K562 (cell line): ENCODE measurements at regions not wholly inside any gene's neighbourhood (a gene's known extent, or its start where the extent isn't known, plus 50 kb on each side); places are given as distances from the start of the nearest gene placed in this dataset.

ENCODE experiments used
- HDAC1 ChIP-seq, 2 experiments: fragments of 450-650 bp; IDR thresholded peaks; 2 replicates each; pipeline ENCODE4 v1.6.1; 2016 to 2017; ENCODE audit warnings: inconsistent platforms in 1 of 2, mild to moderate bottlenecking in 1 of 2, moderate library complexity in 1 of 2
- MAFK ChIP-seq: IDR thresholded peaks from 2 replicates; pipeline ENCODE4 v1.6.1; 2011; ENCODE audit warnings: low read length, improper control_type of control experiment
- MXI1 ChIP-seq: IDR thresholded peaks from 2 replicates; pipeline ENCODE4 v1.6.1; 2011; ENCODE audit warnings: low read depth, mild to moderate bottlenecking, improper control_type of control experiment, low read length
- NRF1 ChIP-seq, 2 experiments: fragments of 450-650 bp; IDR thresholded peaks in 1 of 2; conservative IDR thresholded peaks in 1 of 2; 2 replicates each; pipeline ENCODE4 v1.6.1; 2014; ENCODE audit warnings: mild to moderate bottlenecking in 2 of 2
- PHF20 ChIP-seq: fragments of 450-650 bp; IDR thresholded peaks from 2 replicates; pipeline ENCODE4 v1.6.1; 2018; ENCODE audit not compliant: partially characterized antibody
- POLR2AphosphoS5 ChIP-seq: IDR thresholded peaks from 2 replicates; pipeline ENCODE4 v1.6.1; 2011; ENCODE audit warnings: mild to moderate bottlenecking, low read depth, low read length, moderate library complexity; ENCODE audit not compliant: control insufficient read depth, insufficient read depth
- TCF7 ChIP-seq: sonication (generic); IDR thresholded peaks from 2 replicates; pipeline ENCODE4 v1.6.1; 2016; ENCODE audit warnings: antibody characterized with exemption, borderline replicate concordance
- THRAP3 ChIP-seq: fragments of 450-650 bp; IDR thresholded peaks from 2 replicates; pipeline ENCODE4 v1.6.1; 2016; ENCODE audit warnings: mild to moderate bottlenecking, inconsistent platforms, borderline replicate concordance
- TF ChIP-seq, protein P1 (sequence below): fragments of 450-650 bp; formaldehyde crosslinking; IDR thresholded peaks from 2 replicates; pipeline ENCODE4 v1.4.0; 2020; ENCODE audit warnings: mild to moderate bottlenecking, moderate library complexity
- TF ChIP-seq, protein P2 (sequence below): fragments of 450-650 bp; IDR thresholded peaks from 2 replicates; pipeline ENCODE4 v1.6.1; 2018; ENCODE audit not compliant: partially characterized antibody

- TF ChIP-seq NRF1 (conservative IDR thresholded peaks at IDR 0.05 in 1 of 2, IDR thresholded peaks at IDR 0.05 in 1 of 2) (no peak), MAFK (no peak), HDAC1 (IDR thresholded peaks at IDR 0.05) (no peak), PHF20 (no peak), TCF7 (no peak), THRAP3 (no peak), POLR2AphosphoS5 (no peak), MXI1 (no peak)
- TF ChIP-seq, protein P1, sequence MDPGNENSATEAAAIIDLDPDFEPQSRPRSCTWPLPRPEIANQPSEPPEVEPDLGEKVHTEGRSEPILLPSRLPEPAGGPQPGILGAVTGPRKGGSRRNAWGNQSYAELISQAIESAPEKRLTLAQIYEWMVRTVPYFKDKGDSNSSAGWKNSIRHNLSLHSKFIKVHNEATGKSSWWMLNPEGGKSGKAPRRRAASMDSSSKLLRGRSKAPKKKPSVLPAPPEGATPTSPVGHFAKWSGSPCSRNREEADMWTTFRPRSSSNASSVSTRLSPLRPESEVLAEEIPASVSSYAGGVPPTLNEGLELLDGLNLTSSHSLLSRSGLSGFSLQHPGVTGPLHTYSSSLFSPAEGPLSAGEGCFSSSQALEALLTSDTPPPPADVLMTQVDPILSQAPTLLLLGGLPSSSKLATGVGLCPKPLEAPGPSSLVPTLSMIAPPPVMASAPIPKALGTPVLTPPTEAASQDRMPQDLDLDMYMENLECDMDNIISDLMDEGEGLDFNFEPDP (CRISPR knock-in tag): no peak
- TF ChIP-seq, protein P2, sequence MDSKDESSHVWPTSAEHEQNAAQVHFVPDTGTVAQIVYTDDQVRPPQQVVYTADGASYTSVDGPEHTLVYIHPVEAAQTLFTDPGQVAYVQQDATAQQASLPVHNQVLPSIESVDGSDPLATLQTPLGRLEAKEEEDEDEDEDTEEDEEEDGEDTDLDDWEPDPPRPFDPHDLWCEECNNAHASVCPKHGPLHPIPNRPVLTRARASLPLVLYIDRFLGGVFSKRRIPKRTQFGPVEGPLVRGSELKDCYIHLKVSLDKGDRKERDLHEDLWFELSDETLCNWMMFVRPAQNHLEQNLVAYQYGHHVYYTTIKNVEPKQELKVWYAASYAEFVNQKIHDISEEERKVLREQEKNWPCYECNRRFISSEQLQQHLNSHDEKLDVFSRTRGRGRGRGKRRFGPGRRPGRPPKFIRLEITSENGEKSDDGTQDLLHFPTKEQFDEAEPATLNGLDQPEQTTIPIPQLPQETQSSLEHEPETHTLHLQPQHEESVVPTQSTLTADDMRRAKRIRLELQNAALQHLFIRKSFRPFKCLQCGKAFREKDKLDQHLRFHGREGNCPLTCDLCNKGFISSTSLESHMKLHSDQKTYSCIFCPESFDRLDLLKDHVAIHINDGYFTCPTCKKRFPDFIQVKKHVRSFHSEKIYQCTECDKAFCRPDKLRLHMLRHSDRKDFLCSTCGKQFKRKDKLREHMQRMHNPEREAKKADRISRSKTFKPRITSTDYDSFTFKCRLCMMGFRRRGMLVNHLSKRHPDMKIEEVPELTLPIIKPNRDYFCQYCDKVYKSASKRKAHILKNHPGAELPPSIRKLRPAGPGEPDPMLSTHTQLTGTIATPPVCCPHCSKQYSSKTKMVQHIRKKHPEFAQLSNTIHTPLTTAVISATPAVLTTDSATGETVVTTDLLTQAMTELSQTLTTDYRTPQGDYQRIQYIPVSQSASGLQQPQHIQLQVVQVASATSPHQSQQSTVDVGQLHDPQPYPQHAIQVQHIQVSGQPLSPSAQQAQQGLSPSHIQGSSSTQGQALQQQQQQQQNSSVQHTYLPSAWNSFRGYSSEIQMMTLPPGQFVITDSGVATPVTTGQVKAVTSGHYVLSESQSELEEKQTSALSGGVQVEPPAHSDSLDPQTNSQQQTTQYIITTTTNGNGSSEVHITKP: no peak
Observed at GRCh38 chr2:146305164-146305563, 1539.7 kb upstream of the ACVR2A start.
